H1 (cell line): ENCODE measurements at regions not wholly inside any gene's neighbourhood (a gene's known extent, or its start where the extent isn't known, plus 50 kb on each side); places are given as distances from the start of the nearest gene placed in this dataset.
A peak's percentile ranks its signal among the peaks of the same experiment; 100 is the strongest.

Source experiments
- CTCF ChIA-PET: fragments of 300-600 bp; sonication (Branson Sonifier 250); formaldehyde crosslinking; loops from one replicate; lab custom pipeline; 2021; ENCODE audit not compliant: partially characterized antibody; lab: Charles Lee
- POLR2A ChIA-PET: fragments of 300-600 bp; sonication (Branson Sonifier 250); formaldehyde crosslinking; loops from one replicate; lab custom pipeline; 2021; ENCODE audit warnings: inconsistent platforms; ENCODE audit not compliant: partially characterized antibody; lab: Charles Lee
- DNase-seq, 2 experiments: peaks; one replicate each; pipeline versions ENCODE4 v3.0.0 to v3.0.0-alpha.2; 2010 to 2022; ENCODE audit warnings: low spot score in 2 of 2, low read depth in 1 of 2, mixed read lengths in 1 of 2
- FAIRE-seq: peaks from 2 replicates; lab custom pipeline; 2011; peaks lifted over from hg19 to GRCh38; lab: Jason Lieb, UNC
- H2AFZ ChIP-seq: 2 replicates; pipeline ENCODE4 v1.8.1; 2012; ENCODE audit warnings: low read length, inconsistent platforms
- H2AK5ac ChIP-seq: 2 replicates; pipeline ENCODE4 v1.6.1; 2013; ENCODE audit warnings: low read depth, low read length
- H2BK120ac ChIP-seq: replicated peaks from 2 replicates; pipeline ENCODE3; 2013; ENCODE audit warnings: low read depth, low read length, inconsistent platforms
- H2BK12ac ChIP-seq: 2 replicates; pipeline ENCODE4 v1.6.1; 2013; ENCODE audit warnings: low read depth, low read length
- H2BK15ac ChIP-seq: 2 replicates; pipeline ENCODE4 v1.6.1; 2013; ENCODE audit warnings: low read length
- H2BK20ac ChIP-seq: 2 replicates; pipeline ENCODE4 v1.6.1; 2013; ENCODE audit warnings: low read length
- H2BK5ac ChIP-seq: 2 replicates; pipeline ENCODE4 v1.6.1; 2013; ENCODE audit warnings: low read depth, low read length
- H3K14ac ChIP-seq: 2 replicates; pipeline ENCODE4 v1.6.1; 2013; ENCODE audit warnings: inconsistent platforms; ENCODE audit not compliant: insufficient read length
- H3K18ac ChIP-seq: 2 replicates; pipeline ENCODE4 v1.6.1; 2013; ENCODE audit warnings: low read length; ENCODE audit errors: extremely low read depth
- H3K23ac ChIP-seq: 2 replicates; pipeline ENCODE4 v1.6.1; 2013; ENCODE audit warnings: inconsistent platforms; ENCODE audit not compliant: insufficient read length
- H3K23me2 ChIP-seq: 2 replicates; pipeline ENCODE4 v1.6.1; 2013; ENCODE audit warnings: low read depth, low read length
- H3K27ac ChIP-seq: 2 replicates; pipeline ENCODE4 v1.6.1; 2011; ENCODE audit warnings: low read depth, low read length, inconsistent platforms
- H3K27me3 ChIP-seq, 4 experiments: replicated peaks in 1 of 4; 1 replicate in 1 of 4; 2 replicates in 3 of 4; pipeline versions ENCODE4 v1.6.1 to v1.8.1; 2011 to 2013; ENCODE audit warnings: low read length in 3 of 4, mild to moderate bottlenecking in 3 of 4, inconsistent platforms in 2 of 4, mixed read lengths in 2 of 4, moderate library complexity in 1 of 4; ENCODE audit not compliant: control insufficient read depth in 3 of 4, insufficient read depth in 3 of 4; ENCODE audit errors: extremely low read depth in 1 of 4
- H3K36me3 ChIP-seq, 4 experiments: 2 replicates each; pipeline versions ENCODE4 v1.6.1 to v1.8.1; 2011 to 2013; ENCODE audit warnings: mild to moderate bottlenecking in 4 of 4, low read length in 3 of 4, moderate library complexity in 2 of 4, control low read depth in 1 of 4, inconsistent platforms in 1 of 4; ENCODE audit not compliant: insufficient read depth in 4 of 4, control insufficient read depth in 2 of 4
- H3K4ac ChIP-seq: replicated peaks from 2 replicates; pipeline ENCODE3; 2013; ENCODE audit warnings: low read length, low read depth, mixed read lengths, inconsistent platforms; ENCODE audit not compliant: insufficient read length
- H3K4me1 ChIP-seq, 4 experiments: replicated peaks in 1 of 4; 1 replicate in 1 of 4; 2 replicates in 3 of 4; pipeline versions ENCODE4 v1.6.1 to v1.8.1; 2011 to 2013; ENCODE audit warnings: low read length in 3 of 4, inconsistent platforms in 2 of 4, mixed read lengths in 1 of 4; ENCODE audit not compliant: insufficient read depth in 4 of 4, control insufficient read depth in 3 of 4
- H3K4me2 ChIP-seq, 2 experiments: 2 replicates each; pipeline versions ENCODE4 v1.6.1 to v1.8.1; 2011 to 2013; ENCODE audit warnings: low read depth in 2 of 2, low read length in 2 of 2, control low read depth in 1 of 2, inconsistent platforms in 1 of 2, mild to moderate bottlenecking in 1 of 2; ENCODE audit not compliant: insufficient read depth in 1 of 2
- H3K4me3 ChIP-seq, 4 experiments: fragments of 200-600, 300-600 bp in 1 of 4; sonication (generic), shearing (Covaris generic), sonication (Bioruptor Twin) in 1 of 4; 2 replicates each; pipeline versions ENCODE4 v1.5.1 to v1.8.1; 2011 to 2016; ENCODE audit warnings: low read length in 4 of 4, low read depth in 3 of 4, control low read depth in 2 of 4, inconsistent platforms in 2 of 4, mild to moderate bottlenecking in 2 of 4, mixed read lengths in 1 of 4, moderate library complexity in 1 of 4; ENCODE audit not compliant: insufficient read depth in 2 of 4; ENCODE audit errors: extremely low read depth in 1 of 4
- H3K56ac ChIP-seq: replicated peaks from 2 replicates; pipeline ENCODE3; 2013; ENCODE audit warnings: low read depth, mild to moderate bottlenecking, mixed read lengths, low read length, inconsistent platforms; ENCODE audit not compliant: insufficient read length
- H3K79me1 ChIP-seq: 2 replicates; pipeline ENCODE4 v1.6.1; 2013; ENCODE audit warnings: low read depth, low read length, control low read depth
- H3K79me2 ChIP-seq, 2 experiments: 2 replicates each; pipeline versions ENCODE4 v1.6.1 to v1.8.1; 2012 to 2013; ENCODE audit warnings: low read length in 2 of 2, mild to moderate bottlenecking in 2 of 2, inconsistent platforms in 1 of 2; ENCODE audit not compliant: insufficient read depth in 2 of 2, control insufficient read depth in 1 of 2
- H3K9ac ChIP-seq, 4 experiments: replicated peaks in 1 of 4; 1 replicate in 1 of 4; 2 replicates in 3 of 4; pipeline versions ENCODE4 v1.6.1 to v1.8.1; 2011 to 2013; ENCODE audit warnings: low read depth in 3 of 4, low read length in 3 of 4, control low read depth in 2 of 4, mild to moderate bottlenecking in 2 of 4, moderate library complexity in 2 of 4, inconsistent platforms in 1 of 4; ENCODE audit errors: extremely low read depth in 1 of 4
- H3K9me3 ChIP-seq, 2 experiments: 2 replicates each; pipeline versions ENCODE4 v1.6.1 to v1.8.1; 2012 to 2013; ENCODE audit warnings: mild to moderate bottlenecking in 2 of 2, moderate library complexity in 2 of 2, control low read depth in 1 of 2, inconsistent platforms in 1 of 2, low read depth in 1 of 2, low read length in 1 of 2, mixed read lengths in 1 of 2; ENCODE audit not compliant: insufficient read depth in 2 of 2
- H4K20me1 ChIP-seq, 2 experiments: replicated peaks in 1 of 2; 2 replicates each; pipeline versions ENCODE3 to v1.8.1; 2011 to 2013; ENCODE audit warnings: inconsistent platforms in 2 of 2, low read length in 2 of 2, mild to moderate bottlenecking in 1 of 2; ENCODE audit not compliant: insufficient read depth in 2 of 2, control insufficient read depth in 1 of 2
- H4K5ac ChIP-seq: 2 replicates; pipeline ENCODE4 v1.6.1; 2013; ENCODE audit warnings: low read length, low read depth, mixed read lengths, inconsistent platforms; ENCODE audit not compliant: insufficient read length
- H4K8ac ChIP-seq: 2 replicates; pipeline ENCODE4 v1.8.0; 2013; ENCODE audit warnings: mild to moderate bottlenecking, moderate library complexity, low read length, inconsistent platforms; ENCODE audit not compliant: insufficient read depth; ENCODE audit errors: extremely low read depth
- H4K91ac ChIP-seq: replicated peaks from 2 replicates; pipeline ENCODE3; 2013; ENCODE audit warnings: low read length, mixed read lengths, inconsistent platforms; ENCODE audit not compliant: insufficient read length
- BCL11A ChIP-seq, 2 experiments: IDR thresholded peaks; one replicate each; pipeline ENCODE4 v1.6.1; 2011; ENCODE audit warnings: low read depth in 2 of 2, low read length in 2 of 2, mild to moderate bottlenecking in 2 of 2
- CHD2 ChIP-seq: IDR thresholded peaks from 2 replicates; pipeline ENCODE4 v1.6.1; 2012; ENCODE audit warnings: low read length, improper control_type of control experiment
- CTBP2 ChIP-seq: IDR thresholded peaks from 2 replicates; pipeline ENCODE4 v1.7.0; 2011; ENCODE audit warnings: borderline replicate concordance, mild to moderate bottlenecking, moderate library complexity, mixed read lengths, low read length; ENCODE audit not compliant: insufficient read depth, insufficient read length
- FOSL1 ChIP-seq: IDR thresholded peaks from 2 replicates; pipeline ENCODE4 v1.6.1; 2011; ENCODE audit warnings: mild to moderate bottlenecking, low read depth, low read length, moderate library complexity; ENCODE audit not compliant: insufficient read depth
- HDAC2 ChIP-seq, 2 experiments: fragments of 300-600 bp in 1 of 2; sonication (generic) in 1 of 2; IDR thresholded peaks; 2 replicates each; pipeline ENCODE4 v1.6.1; 2011 to 2012; ENCODE audit warnings: low read depth in 2 of 2, low read length in 2 of 2, mild to moderate bottlenecking in 2 of 2, moderate library complexity in 2 of 2, borderline replicate concordance in 1 of 2, inconsistent platforms in 1 of 2
- KDM5A ChIP-seq: fragments of 200-600 bp; IDR thresholded peaks from 2 replicates; pipeline ENCODE4 v1.7.1; 2012; ENCODE audit warnings: mild to moderate bottlenecking, low read length, inconsistent platforms, mixed read lengths
- NANOG ChIP-seq: IDR thresholded peaks from 2 replicates; pipeline ENCODE4 v1.6.1; 2011; ENCODE audit warnings: low read length, low read depth, mild to moderate bottlenecking, inconsistent platforms; ENCODE audit not compliant: insufficient read depth, poor library complexity, severe bottlenecking
- SIX5 ChIP-seq: IDR thresholded peaks from 2 replicates; pipeline ENCODE4 v1.6.1; 2011; ENCODE audit warnings: mild to moderate bottlenecking, low read depth, low read length
- SP1 ChIP-seq: IDR thresholded peaks from 2 replicates; pipeline ENCODE4 v1.6.1; 2011; ENCODE audit warnings: low read depth, low read length
- TCF12 ChIP-seq: IDR thresholded peaks from 2 replicates; pipeline ENCODE4 v1.6.1; 2011; ENCODE audit warnings: low read depth, mild to moderate bottlenecking, low read length
- YY1 ChIP-seq: IDR thresholded peaks from 2 replicates; pipeline ENCODE4 v1.6.1; 2011; ENCODE audit warnings: low read depth, mild to moderate bottlenecking, low read length
- WGBS, 2 experiments: shearing (Covaris generic) in 1 of 2; methylation state at CpG; one replicate each; pipeline versions ENCODE4 v1.1.6 to v1.1.7; 2013 to 2015; ENCODE audit warnings: low lambda C conversion rate in 2 of 2, mixed read lengths in 2 of 2, inconsistent platforms in 1 of 2, low coverage in 1 of 2, missing lambda C conversion rate in 1 of 2; ENCODE audit not compliant: insufficient replicate concordance in 2 of 2, insufficient coverage in 1 of 2, insufficient read length in 1 of 2; ENCODE audit errors: extremely low coverage in 1 of 2, missing lambda C conversion rate in 1 of 2; 5-methylcytosine and 5-hydroxymethylcytosine counted together

DNA sequence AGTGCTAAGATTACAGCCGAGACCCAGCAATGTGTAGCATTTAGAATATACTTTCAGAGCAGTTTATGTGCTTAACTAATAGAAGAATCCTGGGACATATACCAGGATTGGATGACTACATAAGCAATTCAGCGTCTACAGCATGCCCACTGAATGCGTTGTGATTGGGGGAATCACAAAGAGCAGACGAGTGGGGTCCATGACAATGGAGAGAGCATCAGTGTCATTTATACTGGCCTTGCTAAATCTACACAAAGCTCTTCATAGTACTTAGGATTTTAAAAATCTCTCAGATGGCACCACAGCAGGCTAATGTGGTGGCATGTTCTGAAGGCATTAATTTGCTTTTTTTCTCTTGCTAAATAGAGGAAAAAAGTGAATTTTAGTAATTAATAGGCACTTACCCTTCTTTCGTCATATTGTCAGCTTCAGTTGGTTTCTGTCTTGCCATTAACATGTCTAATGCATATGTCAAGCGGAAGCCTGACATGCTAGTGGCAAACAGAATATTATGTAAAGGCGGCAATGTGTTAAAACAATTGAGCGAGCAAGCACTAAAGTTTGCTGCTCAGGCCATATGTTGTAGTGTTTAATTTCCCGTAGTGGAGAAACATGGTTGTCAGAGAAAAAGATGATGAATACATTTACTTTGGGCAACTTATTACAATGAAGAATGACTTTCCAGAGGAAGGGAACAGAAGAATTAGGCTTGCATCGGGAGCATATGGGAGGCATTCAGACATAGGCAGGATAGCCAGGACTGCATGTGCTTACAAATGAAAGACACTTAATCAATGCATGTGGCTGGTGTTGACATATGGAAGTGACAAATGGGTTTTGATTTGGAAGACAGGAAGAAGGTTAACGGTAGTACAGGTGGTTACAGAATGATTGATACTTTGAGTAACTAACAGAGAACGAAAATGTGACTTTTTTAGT lies 145.2 kb downstream of the ICOS start:
- DNase-seq (no peak), FAIRE-seq (no peak)
- H2AK5ac ChIP-seq: no peak overlapping the region
- no peaks in the 10 kb centered on the region for H3K79me1 ChIP-seq
- H3K79me2 ChIP-seq: no peaks in the 10 kb centered on the region
- 79% methylated on average over 12 of the region's 12 CpGs; no CpG with 5 or more reads in 1 of the 2 experiments for WGBS, 2 experiments
- no peak overlapping the region for H3K14ac ChIP-seq
- H2BK12ac ChIP-seq: no peak overlapping the region
- no peak overlapping the region for H3K18ac ChIP-seq
- no peak overlapping the region for H4K5ac ChIP-seq
- H3K9ac ChIP-seq: peak overlapping the region in 1 of 4 experiments; percentile 8; a peak in 1 of 7 replicates
- no peak overlapping the region for H3K23ac ChIP-seq
- no peak overlapping the region for H3K4ac ChIP-seq
- H2AFZ ChIP-seq: 0 out of 2 replicates have a peak overlapping the region, but pooled peaks have one; percentile 36
- H2BK5ac ChIP-seq: no peak overlapping the region
- no peak overlapping the region for H3K4me3 ChIP-seq
- no peaks in the 10 kb centered on the region for H3K23me2 ChIP-seq
- ChIA-PET POLR2A (no interaction called here), CTCF (interaction anchor here (2.3 to 2.9 kb wide), 2 partner anchors 9 to 12 kb away, joined by 8 to 16 read pairs; no protein-coding TSS in a partner anchor)
- H2BK120ac ChIP-seq: no peak overlapping the region
- H3K27me3 ChIP-seq: no peaks in the 10 kb centered on the region
- no peaks in the 10 kb centered on the region for H3K9me3 ChIP-seq
- no peak overlapping the region for H3K4me2 ChIP-seq
- no peak overlapping the region for H3K27ac ChIP-seq
- H2BK20ac ChIP-seq: no peak overlapping the region
- no peaks in the 10 kb centered on the region for H3K36me3 ChIP-seq
- H3K4me1 ChIP-seq: no peaks in the 10 kb centered on the region; a peak in 2 of 7 replicates
- H2BK15ac ChIP-seq: no peak overlapping the region
- no peaks in the 10 kb centered on the region for H4K20me1 ChIP-seq
- no peak overlapping the region for H4K91ac ChIP-seq
- H3K56ac ChIP-seq: no peak overlapping the region
- H4K8ac ChIP-seq: no peak overlapping the region
- TF ChIP-seq BCL11A (IDR thresholded peaks at IDR 0.05; ENCODE audit: low read depth in 2 of 2, low read length in 2 of 2) (no peak), YY1 (no peak), TCF12 (no peak), CHD2 (no peak), CTBP2 (no peak), KDM5A (no peak), NANOG (no peak), FOSL1 (no peak), SIX5 (no peak), HDAC2 (IDR thresholded peaks at IDR 0.05; ENCODE audit: borderline replicate concordance in 1 of 2, low read depth in 2 of 2, low read length in 2 of 2) (no peak), SP1 (no peak)
